WTC11 (cell line): ENCODE measurements at regions not wholly inside any gene's neighbourhood (a gene's known extent, or its start where the extent isn't known, plus 50 kb on each side); places are given as distances from the start of the nearest gene placed in this dataset.
A peak's percentile ranks its signal among the peaks of the same experiment; 100 is the strongest.

Experiments used
- ATAC-seq: fragments of 200-7000 bp; cut with Tn5 transposase; 2 replicates; pipeline ENCODE4 v1.10.0; 2021; ENCODE audit warnings: mild to moderate bottlenecking, moderate library complexity
- CTCF ChIA-PET: fragments of 300-600 bp; sonication (Branson Sonifier 250); formaldehyde crosslinking; loops from one replicate; lab custom pipeline; 2021; ENCODE audit warnings: antibody characterized with exemption; lab: Charles Lee
- POLR2A ChIA-PET: fragments of 350-600 bp; sonication (Branson Sonifier 250); formaldehyde crosslinking; loops from one replicate; lab custom pipeline; 2021; ENCODE audit warnings: antibody characterized with exemption; lab: Charles Lee
- DNase-seq: peaks from one replicate; pipeline ENCODE4 v3.0.0; 2021; ENCODE audit warnings: low spot score
- H3K27ac Mint-ChIP-seq: 2 replicates; pipeline ENCODE4 v1.8.0; 2021; ENCODE audit warnings: mixed read lengths
- H3K27me3 Mint-ChIP-seq: 2 replicates; pipeline ENCODE4 v1.8.0; 2021; ENCODE audit warnings: low read depth, mild to moderate bottlenecking, moderate library complexity, mixed read lengths
- H3K36me3 Mint-ChIP-seq: 2 replicates; pipeline ENCODE4 v1.8.0; 2021; ENCODE audit warnings: mixed read lengths
- H3K4me1 Mint-ChIP-seq: 2 replicates; pipeline ENCODE4 v1.8.0; 2022; ENCODE audit warnings: mixed read lengths
- H3K4me3 Mint-ChIP-seq: 2 replicates; pipeline ENCODE4 v1.8.0; 2021; ENCODE audit warnings: mild to moderate bottlenecking, moderate library complexity, mixed read lengths
- H3K9me3 Mint-ChIP-seq: 2 replicates; pipeline ENCODE4 v1.8.0; 2021; ENCODE audit warnings: mixed read lengths
- EMX1 ChIP-seq: fragments of 250-450 bp; sonication (Bioruptor Pico); IDR thresholded peaks from 2 replicates; pipeline ENCODE4 v1.8.0; 2021; ENCODE audit warnings: mild to moderate bottlenecking
- FOXP1 ChIP-seq: sonication (generic); formaldehyde crosslinking; IDR thresholded peaks from 2 replicates; pipeline ENCODE4 v1.8.0; 2022; ENCODE audit warnings: missing genetic modification reagents, mild to moderate bottlenecking, moderate library complexity, borderline replicate concordance
- GRHL2 ChIP-seq: fragments of 250-450 bp; sonication (Bioruptor Pico); IDR thresholded peaks from 2 replicates; pipeline ENCODE4 v1.8.0; 2022; ENCODE audit warnings: mild to moderate bottlenecking, moderate library complexity; ENCODE audit not compliant: insufficient replicate concordance, severe bottlenecking
- JAZF1 ChIP-seq: fragments of 250-450 bp; sonication (Bioruptor Pico); IDR thresholded peaks from 2 replicates; pipeline ENCODE4 v1.9.0; 2021; ENCODE audit warnings: moderate library complexity, mild to moderate bottlenecking, inconsistent platforms
- NR2C2 ChIP-seq: sonication (generic); formaldehyde crosslinking; IDR thresholded peaks from 2 replicates; pipeline ENCODE4 v1.8.0; 2022; ENCODE audit warnings: mild to moderate bottlenecking, missing genetic modification reagents
- TCF7 ChIP-seq: sonication (generic); formaldehyde crosslinking; IDR thresholded peaks from 2 replicates; pipeline ENCODE4 v1.8.0; 2022; ENCODE audit warnings: mild to moderate bottlenecking, low read depth, missing genetic modification reagents, moderate library complexity
- ZNF232 ChIP-seq: sonication (generic); formaldehyde crosslinking; IDR thresholded peaks from 2 replicates; pipeline ENCODE4 v1.8.0; 2022; ENCODE audit warnings: mild to moderate bottlenecking, missing genetic modification reagents
- ZNF416 ChIP-seq: fragments of 250-450 bp; sonication (Bioruptor Pico); IDR thresholded peaks from 2 replicates; pipeline ENCODE4 v1.9.0; 2021; ENCODE audit warnings: mild to moderate bottlenecking, inconsistent platforms
- ZNF423 ChIP-seq: fragments of 250-450 bp; sonication (Bioruptor Pico); IDR thresholded peaks from 2 replicates; pipeline ENCODE4 v2.1.2; 2022; ENCODE audit warnings: mild to moderate bottlenecking, moderate library complexity
- TF ChIP-seq, protein P1 (sequence below): sonication (generic); formaldehyde crosslinking; IDR thresholded peaks from 2 replicates; pipeline ENCODE4 v1.8.0; 2023; ENCODE audit warnings: missing genetic modification reagents, mild to moderate bottlenecking, borderline replicate concordance
- TF ChIP-seq, protein P2 (sequence below): sonication (generic); formaldehyde crosslinking; IDR thresholded peaks from 2 replicates; pipeline ENCODE4 v1.8.0; 2022; ENCODE audit warnings: mild to moderate bottlenecking, missing genetic modification reagents
- TF ChIP-seq, protein P3 (sequence below): fragments of 250-450 bp; sonication (Bioruptor Pico); IDR thresholded peaks from 2 replicates; pipeline ENCODE4 v1.9.0; 2021; ENCODE audit warnings: mild to moderate bottlenecking, borderline replicate concordance
- TF ChIP-seq, protein P4 (sequence below): sonication (generic); formaldehyde crosslinking; IDR thresholded peaks from 2 replicates; pipeline ENCODE4 v1.8.1; 2023; ENCODE audit warnings: mild to moderate bottlenecking, missing genetic modification reagents
- TF ChIP-seq, protein P5 (sequence below): sonication (generic); formaldehyde crosslinking; IDR thresholded peaks from 2 replicates; pipeline ENCODE4 v1.8.0; 2022; ENCODE audit warnings: missing genetic modification reagents

DNA sequence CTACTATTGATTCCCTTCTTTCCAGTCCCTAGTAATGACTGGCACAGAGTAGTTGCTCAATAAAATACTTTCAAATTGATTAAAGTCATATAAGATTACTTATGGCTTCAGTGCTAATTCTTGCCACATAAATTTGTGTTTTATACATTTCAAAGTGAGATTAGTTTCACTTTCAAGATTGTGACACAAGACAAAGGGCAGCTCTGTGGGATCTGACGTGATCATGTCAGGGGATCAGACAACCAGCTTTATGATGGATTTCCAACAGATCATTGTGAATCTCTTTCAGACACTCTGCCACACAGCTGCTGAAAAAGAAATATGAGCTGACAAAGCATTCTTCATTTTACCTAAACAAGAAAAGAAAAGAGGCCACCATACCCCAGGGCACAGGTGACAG is 73.4 kb upstream of the POMP start (continued):
- TF ChIP-seq, protein P1, sequence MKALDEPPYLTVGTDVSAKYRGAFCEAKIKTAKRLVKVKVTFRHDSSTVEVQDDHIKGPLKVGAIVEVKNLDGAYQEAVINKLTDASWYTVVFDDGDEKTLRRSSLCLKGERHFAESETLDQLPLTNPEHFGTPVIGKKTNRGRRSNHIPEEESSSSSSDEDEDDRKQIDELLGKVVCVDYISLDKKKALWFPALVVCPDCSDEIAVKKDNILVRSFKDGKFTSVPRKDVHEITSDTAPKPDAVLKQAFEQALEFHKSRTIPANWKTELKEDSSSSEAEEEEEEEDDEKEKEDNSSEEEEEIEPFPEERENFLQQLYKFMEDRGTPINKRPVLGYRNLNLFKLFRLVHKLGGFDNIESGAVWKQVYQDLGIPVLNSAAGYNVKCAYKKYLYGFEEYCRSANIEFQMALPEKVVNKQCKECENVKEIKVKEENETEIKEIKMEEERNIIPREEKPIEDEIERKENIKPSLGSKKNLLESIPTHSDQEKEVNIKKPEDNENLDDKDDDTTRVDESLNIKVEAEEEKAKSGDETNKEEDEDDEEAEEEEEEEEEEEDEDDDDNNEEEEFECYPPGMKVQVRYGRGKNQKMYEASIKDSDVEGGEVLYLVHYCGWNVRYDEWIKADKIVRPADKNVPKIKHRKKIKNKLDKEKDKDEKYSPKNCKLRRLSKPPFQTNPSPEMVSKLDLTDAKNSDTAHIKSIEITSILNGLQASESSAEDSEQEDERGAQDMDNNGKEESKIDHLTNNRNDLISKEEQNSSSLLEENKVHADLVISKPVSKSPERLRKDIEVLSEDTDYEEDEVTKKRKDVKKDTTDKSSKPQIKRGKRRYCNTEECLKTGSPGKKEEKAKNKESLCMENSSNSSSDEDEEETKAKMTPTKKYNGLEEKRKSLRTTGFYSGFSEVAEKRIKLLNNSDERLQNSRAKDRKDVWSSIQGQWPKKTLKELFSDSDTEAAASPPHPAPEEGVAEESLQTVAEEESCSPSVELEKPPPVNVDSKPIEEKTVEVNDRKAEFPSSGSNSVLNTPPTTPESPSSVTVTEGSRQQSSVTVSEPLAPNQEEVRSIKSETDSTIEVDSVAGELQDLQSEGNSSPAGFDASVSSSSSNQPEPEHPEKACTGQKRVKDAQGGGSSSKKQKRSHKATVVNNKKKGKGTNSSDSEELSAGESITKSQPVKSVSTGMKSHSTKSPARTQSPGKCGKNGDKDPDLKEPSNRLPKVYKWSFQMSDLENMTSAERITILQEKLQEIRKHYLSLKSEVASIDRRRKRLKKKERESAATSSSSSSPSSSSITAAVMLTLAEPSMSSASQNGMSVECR (CRISPR knock-in tag) = no peak
- no peak for TF ChIP-seq ZNF423 (CRISPR knock-in tag)

DNA sequence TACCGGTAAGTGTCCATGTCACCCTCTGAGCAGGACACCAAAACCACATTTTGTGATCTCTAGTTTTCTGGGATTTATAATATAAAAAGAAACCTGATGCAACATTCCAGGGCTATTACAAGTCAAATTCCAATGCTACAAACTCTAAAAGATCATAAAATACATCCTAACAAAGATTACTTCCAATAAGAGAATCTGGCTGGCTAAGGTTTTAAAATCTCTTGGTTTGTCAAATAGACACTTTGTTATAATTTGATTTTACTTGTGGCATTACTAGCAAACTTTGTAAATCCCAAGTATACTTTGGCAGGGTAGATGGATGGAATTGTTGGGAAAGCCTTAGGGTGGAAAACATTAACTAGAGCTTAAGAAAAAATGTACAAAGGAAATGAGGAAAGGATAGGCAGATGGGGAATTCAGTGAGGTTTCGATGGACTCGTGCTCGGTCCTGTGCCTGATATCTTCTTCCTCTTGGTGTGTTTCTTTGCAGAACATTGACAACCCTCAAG is 74.0 kb upstream of the POMP start:
- POLR2A ChIA-PET = interaction anchor here (0.5 kb wide), 1 partner anchor 554 kb away, joined by 3 read pairs; no protein-coding TSS in a partner anchor
- no peak for ATAC-seq
- TF ChIP-seq, protein P2, sequence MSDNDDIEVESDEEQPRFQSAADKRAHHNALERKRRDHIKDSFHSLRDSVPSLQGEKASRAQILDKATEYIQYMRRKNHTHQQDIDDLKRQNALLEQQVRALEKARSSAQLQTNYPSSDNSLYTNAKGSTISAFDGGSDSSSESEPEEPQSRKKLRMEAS = no peak
- TF ChIP-seq NR2C2 (no peak), ZNF232 (CRISPR knock-in tag) (no peak), FOXP1 (no peak), EMX1 (CRISPR knock-in tag) (no peak)
- TF ChIP-seq, protein P3, sequence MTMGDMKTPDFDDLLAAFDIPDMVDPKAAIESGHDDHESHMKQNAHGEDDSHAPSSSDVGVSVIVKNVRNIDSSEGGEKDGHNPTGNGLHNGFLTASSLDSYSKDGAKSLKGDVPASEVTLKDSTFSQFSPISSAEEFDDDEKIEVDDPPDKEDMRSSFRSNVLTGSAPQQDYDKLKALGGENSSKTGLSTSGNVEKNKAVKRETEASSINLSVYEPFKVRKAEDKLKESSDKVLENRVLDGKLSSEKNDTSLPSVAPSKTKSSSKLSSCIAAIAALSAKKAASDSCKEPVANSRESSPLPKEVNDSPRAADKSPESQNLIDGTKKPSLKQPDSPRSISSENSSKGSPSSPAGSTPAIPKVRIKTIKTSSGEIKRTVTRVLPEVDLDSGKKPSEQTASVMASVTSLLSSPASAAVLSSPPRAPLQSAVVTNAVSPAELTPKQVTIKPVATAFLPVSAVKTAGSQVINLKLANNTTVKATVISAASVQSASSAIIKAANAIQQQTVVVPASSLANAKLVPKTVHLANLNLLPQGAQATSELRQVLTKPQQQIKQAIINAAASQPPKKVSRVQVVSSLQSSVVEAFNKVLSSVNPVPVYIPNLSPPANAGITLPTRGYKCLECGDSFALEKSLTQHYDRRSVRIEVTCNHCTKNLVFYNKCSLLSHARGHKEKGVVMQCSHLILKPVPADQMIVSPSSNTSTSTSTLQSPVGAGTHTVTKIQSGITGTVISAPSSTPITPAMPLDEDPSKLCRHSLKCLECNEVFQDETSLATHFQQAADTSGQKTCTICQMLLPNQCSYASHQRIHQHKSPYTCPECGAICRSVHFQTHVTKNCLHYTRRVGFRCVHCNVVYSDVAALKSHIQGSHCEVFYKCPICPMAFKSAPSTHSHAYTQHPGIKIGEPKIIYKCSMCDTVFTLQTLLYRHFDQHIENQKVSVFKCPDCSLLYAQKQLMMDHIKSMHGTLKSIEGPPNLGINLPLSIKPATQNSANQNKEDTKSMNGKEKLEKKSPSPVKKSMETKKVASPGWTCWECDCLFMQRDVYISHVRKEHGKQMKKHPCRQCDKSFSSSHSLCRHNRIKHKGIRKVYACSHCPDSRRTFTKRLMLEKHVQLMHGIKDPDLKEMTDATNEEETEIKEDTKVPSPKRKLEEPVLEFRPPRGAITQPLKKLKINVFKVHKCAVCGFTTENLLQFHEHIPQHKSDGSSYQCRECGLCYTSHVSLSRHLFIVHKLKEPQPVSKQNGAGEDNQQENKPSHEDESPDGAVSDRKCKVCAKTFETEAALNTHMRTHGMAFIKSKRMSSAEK (CRISPR knock-in tag) = no peak
- TF ChIP-seq, protein P4, sequence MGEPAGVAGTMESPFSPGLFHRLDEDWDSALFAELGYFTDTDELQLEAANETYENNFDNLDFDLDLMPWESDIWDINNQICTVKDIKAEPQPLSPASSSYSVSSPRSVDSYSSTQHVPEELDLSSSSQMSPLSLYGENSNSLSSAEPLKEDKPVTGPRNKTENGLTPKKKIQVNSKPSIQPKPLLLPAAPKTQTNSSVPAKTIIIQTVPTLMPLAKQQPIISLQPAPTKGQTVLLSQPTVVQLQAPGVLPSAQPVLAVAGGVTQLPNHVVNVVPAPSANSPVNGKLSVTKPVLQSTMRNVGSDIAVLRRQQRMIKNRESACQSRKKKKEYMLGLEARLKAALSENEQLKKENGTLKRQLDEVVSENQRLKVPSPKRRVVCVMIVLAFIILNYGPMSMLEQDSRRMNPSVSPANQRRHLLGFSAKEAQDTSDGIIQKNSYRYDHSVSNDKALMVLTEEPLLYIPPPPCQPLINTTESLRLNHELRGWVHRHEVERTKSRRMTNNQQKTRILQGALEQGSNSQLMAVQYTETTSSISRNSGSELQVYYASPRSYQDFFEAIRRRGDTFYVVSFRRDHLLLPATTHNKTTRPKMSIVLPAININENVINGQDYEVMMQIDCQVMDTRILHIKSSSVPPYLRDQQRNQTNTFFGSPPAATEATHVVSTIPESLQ (CRISPR knock-in tag) = no peak
- DNase-seq = no peak
- Mint-ChIP-seq H3K4me3 (no peak overlapping the region), H3K27me3 (no peaks in the 10 kb centered on the region), H3K27ac (peak overlapping the region; percentile 2; the same call in 1 of the 2 replicates), H3K4me1 (peaks cover 41% of the 10 kb centered on the region), H3K36me3 (no peaks in the 10 kb centered on the region), H3K9me3 (peaks cover 4% of the 10 kb centered on the region)
- CTCF ChIA-PET = interaction anchor here (2.2 kb wide), 1 partner anchor 36 kb away, joined by 7 read pairs; no protein-coding TSS in a partner anchor

DNA sequence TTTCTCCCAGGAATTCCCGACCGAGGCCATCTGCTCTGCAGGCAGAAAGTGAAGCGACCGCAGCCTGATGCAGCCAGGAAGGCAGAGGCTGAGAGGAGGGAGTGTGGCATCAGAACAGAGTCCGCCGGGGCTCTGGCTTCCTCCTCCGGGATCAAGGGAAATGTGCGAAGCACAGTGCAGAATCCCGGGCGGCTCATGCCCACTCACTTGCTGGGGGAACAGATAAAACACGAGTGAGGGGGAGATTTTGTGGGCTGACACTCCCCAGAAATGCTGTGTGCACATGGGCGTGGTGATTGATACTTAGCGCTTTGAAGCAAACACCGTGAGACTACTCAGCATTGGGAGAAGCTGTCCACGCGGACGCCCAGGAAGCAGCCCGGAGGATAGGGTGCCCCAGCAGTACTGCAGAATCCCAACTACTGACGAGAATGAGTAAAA is 75.3 kb upstream of the POMP start:
- DNase-seq = peak; percentile 14
- CTCF ChIA-PET = interaction anchor here (2.2 kb wide), 1 partner anchor 35 kb away, joined by 7 read pairs; no protein-coding TSS in a partner anchor
- Mint-ChIP-seq H3K4me3 (no peak overlapping the region), H3K27ac (no peak overlapping the region), H3K27me3 (peaks cover 3% of the 10 kb centered on the region; the same call in 1 of the 2 replicates), H3K4me1 (peaks cover 49% of the 10 kb centered on the region), H3K9me3 (peaks cover 4% of the 10 kb centered on the region), H3K36me3 (no peaks in the 10 kb centered on the region)
- POLR2A ChIA-PET = no interaction called here
- peak; percentile 14; the same call in 1 of the 2 replicates for ATAC-seq
- TF ChIP-seq ZNF416 (CRISPR knock-in tag) = no peak
- TF ChIP-seq, protein P5, sequence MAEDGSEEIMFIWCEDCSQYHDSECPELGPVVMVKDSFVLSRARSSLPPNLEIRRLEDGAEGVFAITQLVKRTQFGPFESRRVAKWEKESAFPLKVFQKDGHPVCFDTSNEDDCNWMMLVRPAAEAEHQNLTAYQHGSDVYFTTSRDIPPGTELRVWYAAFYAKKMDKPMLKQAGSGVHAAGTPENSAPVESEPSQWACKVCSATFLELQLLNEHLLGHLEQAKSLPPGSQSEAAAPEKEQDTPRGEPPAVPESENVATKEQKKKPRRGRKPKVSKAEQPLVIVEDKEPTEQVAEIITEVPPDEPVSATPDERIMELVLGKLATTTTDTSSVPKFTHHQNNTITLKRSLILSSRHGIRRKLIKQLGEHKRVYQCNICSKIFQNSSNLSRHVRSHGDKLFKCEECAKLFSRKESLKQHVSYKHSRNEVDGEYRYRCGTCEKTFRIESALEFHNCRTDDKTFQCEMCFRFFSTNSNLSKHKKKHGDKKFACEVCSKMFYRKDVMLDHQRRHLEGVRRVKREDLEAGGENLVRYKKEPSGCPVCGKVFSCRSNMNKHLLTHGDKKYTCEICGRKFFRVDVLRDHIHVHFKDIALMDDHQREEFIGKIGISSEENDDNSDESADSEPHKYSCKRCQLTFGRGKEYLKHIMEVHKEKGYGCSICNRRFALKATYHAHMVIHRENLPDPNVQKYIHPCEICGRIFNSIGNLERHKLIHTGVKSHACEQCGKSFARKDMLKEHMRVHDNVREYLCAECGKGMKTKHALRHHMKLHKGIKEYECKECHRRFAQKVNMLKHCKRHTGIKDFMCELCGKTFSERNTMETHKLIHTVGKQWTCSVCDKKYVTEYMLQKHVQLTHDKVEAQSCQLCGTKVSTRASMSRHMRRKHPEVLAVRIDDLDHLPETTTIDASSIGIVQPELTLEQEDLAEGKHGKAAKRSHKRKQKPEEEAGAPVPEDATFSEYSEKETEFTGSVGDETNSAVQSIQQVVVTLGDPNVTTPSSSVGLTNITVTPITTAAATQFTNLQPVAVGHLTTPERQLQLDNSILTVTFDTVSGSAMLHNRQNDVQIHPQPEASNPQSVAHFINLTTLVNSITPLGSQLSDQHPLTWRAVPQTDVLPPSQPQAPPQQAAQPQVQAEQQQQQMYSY (CRISPR knock-in tag) = no peak
- TF ChIP-seq JAZF1 (CRISPR knock-in tag) = no peak
- TF ChIP-seq TCF7 (CRISPR knock-in tag) = no peak
- TF ChIP-seq GRHL2 = no peak
- TF ChIP-seq, protein P4 (CRISPR knock-in tag) = no peak
